ENCODE measurements at regions not wholly inside any gene's neighbourhood (a gene's known extent, or its start where the extent isn't known, plus 50 kb on each side); places are given as distances from the start of the nearest gene placed in this dataset.

DNA sequence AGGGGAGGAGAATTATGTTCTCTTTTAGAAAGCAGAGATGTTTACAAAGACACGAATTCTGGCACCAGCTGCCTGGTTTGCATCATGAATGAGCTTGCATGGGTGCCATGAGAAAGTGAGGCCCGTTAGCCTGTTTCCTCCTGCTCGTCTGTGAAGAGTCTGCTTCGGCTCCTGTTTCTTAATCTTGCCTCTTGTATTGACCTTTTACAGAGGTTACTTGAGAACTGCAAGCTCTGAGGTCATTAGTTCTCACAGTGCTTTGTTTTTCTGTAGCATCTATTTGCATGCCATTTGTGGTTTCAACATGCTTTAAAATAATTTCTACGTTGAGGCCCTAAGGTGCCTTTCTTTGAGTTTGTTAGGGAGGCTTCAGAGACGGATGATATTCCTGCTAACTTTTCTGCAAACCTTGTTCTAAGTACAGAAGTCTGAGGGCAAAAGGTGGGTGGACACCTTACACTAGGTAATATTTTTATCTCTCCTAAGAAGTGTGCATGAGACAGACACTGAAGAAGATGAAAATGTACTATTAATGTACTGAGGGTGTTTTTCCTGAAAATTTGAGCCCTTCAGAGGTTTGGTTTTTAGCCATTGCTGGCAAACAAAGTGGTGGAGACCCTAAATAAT, 53.4 kb upstream of the LINC00305 start:
- no peak for ATAC-seq
- intact Hi-C loops (cut with micrococcal nuclease), result no loop called here
- H3K4me3 ChIP-seq (ENCODE audit: low read length), result no peak overlapping the region
- no peaks in the 10 kb centered on the region for H3K36me3 ChIP-seq (ENCODE audit: low read depth, low read length)
- H3K9me2 ChIP-seq (replicated peaks; ENCODE audit: low read length), result no peaks in the 10 kb centered on the region
- no peak overlapping the region for H3K27ac ChIP-seq (ENCODE audit: low read length)
- BruUV-seq (replicated peaks), result no TSS peak
- H3K9ac ChIP-seq (ENCODE audit: low read length), result no peak overlapping the region
- TF ChIP-seq EZH2 (IDR thresholded peaks at IDR 0.05; ENCODE audit: low read length, unreplicated experiment), result no peak
- no peak for TF ChIP-seq EZH2phosphoT487 (IDR thresholded peaks at IDR 0.05; ENCODE audit: borderline replicate concordance, low read length)
- TF ChIP-seq, protein P1, sequence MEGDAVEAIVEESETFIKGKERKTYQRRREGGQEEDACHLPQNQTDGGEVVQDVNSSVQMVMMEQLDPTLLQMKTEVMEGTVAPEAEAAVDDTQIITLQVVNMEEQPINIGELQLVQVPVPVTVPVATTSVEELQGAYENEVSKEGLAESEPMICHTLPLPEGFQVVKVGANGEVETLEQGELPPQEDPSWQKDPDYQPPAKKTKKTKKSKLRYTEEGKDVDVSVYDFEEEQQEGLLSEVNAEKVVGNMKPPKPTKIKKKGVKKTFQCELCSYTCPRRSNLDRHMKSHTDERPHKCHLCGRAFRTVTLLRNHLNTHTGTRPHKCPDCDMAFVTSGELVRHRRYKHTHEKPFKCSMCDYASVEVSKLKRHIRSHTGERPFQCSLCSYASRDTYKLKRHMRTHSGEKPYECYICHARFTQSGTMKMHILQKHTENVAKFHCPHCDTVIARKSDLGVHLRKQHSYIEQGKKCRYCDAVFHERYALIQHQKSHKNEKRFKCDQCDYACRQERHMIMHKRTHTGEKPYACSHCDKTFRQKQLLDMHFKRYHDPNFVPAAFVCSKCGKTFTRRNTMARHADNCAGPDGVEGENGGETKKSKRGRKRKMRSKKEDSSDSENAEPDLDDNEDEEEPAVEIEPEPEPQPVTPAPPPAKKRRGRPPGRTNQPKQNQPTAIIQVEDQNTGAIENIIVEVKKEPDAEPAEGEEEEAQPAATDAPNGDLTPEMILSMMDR (conservative IDR thresholded peaks at IDR 0.05; ENCODE audit: low read depth, low read length), result no peak
- no peaks in the 10 kb centered on the region for H3K9me3 ChIP-seq (ENCODE audit: low read length)
- POLR2A ChIA-PET (ENCODE audit: unreplicated experiment), result no interaction called here
- H3K79me2 ChIP-seq (ENCODE audit: low read length), result no peaks in the 10 kb centered on the region
- no peak for DNase-seq
- CTCF ChIA-PET, result no interaction called here
- no peaks in the 10 kb centered on the region for H3F3A ChIP-seq (ENCODE audit: low read length, unreplicated experiment)
- no peaks in the 10 kb centered on the region for H3K4me1 ChIP-seq (ENCODE audit: insufficient read depth, low read length)
- no peak overlapping the region for H2AFZ ChIP-seq (ENCODE audit: low read length)
- peaks cover 33% of the 10 kb centered on the region for H3K27me3 ChIP-seq (ENCODE audit: low read length)
- H4K20me1 ChIP-seq (ENCODE audit: low read length), result no peaks in the 10 kb centered on the region
- no peak overlapping the region for H3K4me2 ChIP-seq (ENCODE audit: low read length)

DNA sequence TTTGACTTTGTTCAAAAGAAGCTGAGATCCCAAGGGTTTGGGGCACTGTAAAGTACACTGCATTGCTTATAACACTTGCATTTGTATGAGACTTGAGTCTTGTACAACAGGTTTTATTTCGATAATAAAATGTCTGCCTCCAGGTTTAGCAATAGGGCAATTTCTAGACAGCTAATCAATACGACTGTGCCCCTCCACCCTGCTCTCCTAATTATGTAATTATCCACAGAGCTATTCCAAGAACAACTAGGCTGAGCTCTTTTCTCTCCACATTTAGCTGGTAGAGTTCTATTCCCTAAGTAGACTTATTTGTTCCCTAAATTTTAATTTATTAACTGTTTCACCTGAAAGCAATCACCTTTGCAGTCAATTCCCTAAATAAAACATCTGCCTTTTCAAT, 52.9 kb upstream of the LINC00305 start:
- no peak for DNase-seq
- Histone ChIP-seq H3K4me1 (ENCODE audit: insufficient read depth, low read length) (no peaks in the 10 kb centered on the region), H3K36me3 (ENCODE audit: low read depth, low read length) (no peaks in the 10 kb centered on the region), H3K9ac (ENCODE audit: low read length) (no peak overlapping the region), H3K9me2 (replicated peaks; ENCODE audit: low read length) (no peaks in the 10 kb centered on the region), H3K79me2 (ENCODE audit: low read length) (no peaks in the 10 kb centered on the region), H3K27ac (ENCODE audit: low read length) (no peak overlapping the region), H3K4me3 (ENCODE audit: low read length) (no peak overlapping the region), H3K27me3 (ENCODE audit: low read length) (peaks cover 38% of the 10 kb centered on the region), H4K20me1 (ENCODE audit: low read length) (no peaks in the 10 kb centered on the region), H3F3A (ENCODE audit: low read length, unreplicated experiment) (no peaks in the 10 kb centered on the region), H2AFZ (ENCODE audit: low read length) (no peak overlapping the region), H3K4me2 (ENCODE audit: low read length) (no peak overlapping the region), H3K9me3 (ENCODE audit: low read length) (no peaks in the 10 kb centered on the region)
- no peak for TF ChIP-seq EZH2 (IDR thresholded peaks at IDR 0.05; ENCODE audit: low read length, unreplicated experiment)
- TF ChIP-seq, protein P1 (conservative IDR thresholded peaks at IDR 0.05; ENCODE audit: low read depth, low read length), result no peak
- TF ChIP-seq EZH2phosphoT487 (IDR thresholded peaks at IDR 0.05; ENCODE audit: borderline replicate concordance, low read length), result no peak
- ChIA-PET CTCF (no interaction called here), POLR2A (ENCODE audit: unreplicated experiment) (no interaction called here)
- BruUV-seq (replicated peaks), result no TSS peak
- no peak for ATAC-seq
- intact Hi-C loops (cut with micrococcal nuclease), result no loop called here

DNA sequence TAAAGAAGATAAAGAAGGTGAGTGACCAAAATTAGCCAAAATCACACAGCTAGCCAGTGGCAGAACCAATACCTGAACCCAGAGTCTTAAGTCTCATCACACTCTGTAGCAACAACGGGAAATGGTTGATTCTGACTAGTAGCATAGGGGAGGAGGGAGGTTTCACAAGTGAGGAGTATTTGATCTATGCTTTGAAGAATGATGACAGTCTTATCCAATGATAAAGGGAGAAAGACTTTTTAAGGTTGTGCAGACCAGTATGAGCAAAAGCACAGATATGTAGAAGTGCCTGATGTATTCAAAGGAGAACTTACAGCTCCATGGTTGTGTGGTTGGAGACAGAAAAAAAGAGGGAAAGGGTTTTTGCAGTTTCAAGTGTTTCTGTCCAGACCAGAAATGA, 50.7 kb upstream of the LINC00305 start:
- no peaks in the 10 kb centered on the region for H3K9me3 ChIP-seq (ENCODE audit: low read length)
- no peak overlapping the region for H3K4me3 ChIP-seq (ENCODE audit: low read length)
- DNase-seq, result no peak
- H3K27me3 ChIP-seq (ENCODE audit: low read length), result peaks cover 52% of the 10 kb centered on the region
- H3K9me2 ChIP-seq (replicated peaks; ENCODE audit: low read length), result no peaks in the 10 kb centered on the region
- ChIA-PET POLR2A (ENCODE audit: unreplicated experiment) (no interaction called here), CTCF (no interaction called here)
- intact Hi-C loops (cut with micrococcal nuclease), result no loop called here
- H3K9ac ChIP-seq (ENCODE audit: low read length), result no peak overlapping the region
- H4K20me1 ChIP-seq (ENCODE audit: low read length), result no peaks in the 10 kb centered on the region
- BruUV-seq (replicated peaks), result no TSS peak
- H3K36me3 ChIP-seq (ENCODE audit: low read depth, low read length), result no peaks in the 10 kb centered on the region
- H3F3A ChIP-seq (ENCODE audit: low read length, unreplicated experiment), result no peaks in the 10 kb centered on the region
- no peak for TF ChIP-seq EZH2phosphoT487 (IDR thresholded peaks at IDR 0.05; ENCODE audit: borderline replicate concordance, low read length)
- no peak overlapping the region for H2AFZ ChIP-seq (ENCODE audit: low read length)
- H3K27ac ChIP-seq (ENCODE audit: low read length), result no peak overlapping the region
- no peak overlapping the region for H3K4me2 ChIP-seq (ENCODE audit: low read length)
- no peak for ATAC-seq
- no peaks in the 10 kb centered on the region for H3K79me2 ChIP-seq (ENCODE audit: low read length)
- H3K4me1 ChIP-seq (ENCODE audit: insufficient read depth, low read length), result no peaks in the 10 kb centered on the region

Measured in PC-3 (cell line).